DOHH2 (cell line): ENCODE measurements at regions not wholly inside any gene's neighbourhood (a gene's known extent, or its start where the extent isn't known, plus 50 kb on each side); places are given as distances from the start of the nearest gene placed in this dataset.

Experiments
- CTCF ChIP-seq: fragments of 200-600 bp; sonication (generic); IDR thresholded peaks from one replicate; pipeline ENCODE4 v1.5.1; 2014; ENCODE audit warnings: antibody characterized with exemption, mild to moderate bottlenecking, low read depth, low read length; ENCODE audit not compliant: poor library complexity, severe bottlenecking
- EZH2phosphoT487 ChIP-seq: fragments of 200-600 bp; sonication (generic); IDR thresholded peaks from 2 replicates; pipeline ENCODE4 v1.6.1; 2017; ENCODE audit warnings: borderline replicate concordance, mild to moderate bottlenecking, antibody characterized with exemption, low read length, moderate library complexity, mixed read lengths

GRCh38 chr7:153081496-153081895 is 321.9 kb downstream of the ACTR3B start:
- TF ChIP-seq CTCF: no peak
- TF ChIP-seq EZH2phosphoT487: no peak
